ENCODE measurements at regions not wholly inside any gene's neighbourhood (a gene's known extent, or its start where the extent isn't known, plus 50 kb on each side); places are given as distances from the start of the nearest gene placed in this dataset.

GRCh38 chr4:125677665-125678307, 363.0 kb downstream of the FAT4 start:
- in situ Hi-C loops (cut with HindIII; ENCODE audit: low sequenced_read_pairs) = no loop called here

DNA sequence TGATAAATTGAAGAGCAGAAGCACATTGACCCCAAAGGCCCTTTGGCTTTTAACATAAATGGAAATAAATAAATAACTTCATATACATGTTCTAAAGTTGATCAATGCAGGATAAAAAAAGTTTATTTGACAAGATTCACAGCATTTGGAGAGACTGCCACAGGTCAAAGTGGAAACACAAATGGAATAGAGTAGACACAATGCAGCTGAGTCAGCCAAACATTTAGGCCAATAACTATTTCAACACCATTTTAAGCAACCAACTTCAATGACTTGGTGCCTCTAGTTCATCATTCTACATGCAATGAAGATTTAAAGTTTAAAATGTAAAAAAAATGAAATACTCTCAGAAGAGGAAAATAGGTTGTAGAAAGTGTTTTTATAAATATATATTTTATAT, 365.2 kb downstream of the FAT4 start:
- in situ Hi-C loops (cut with HindIII; ENCODE audit: low sequenced_read_pairs) = no loop called here

DNA sequence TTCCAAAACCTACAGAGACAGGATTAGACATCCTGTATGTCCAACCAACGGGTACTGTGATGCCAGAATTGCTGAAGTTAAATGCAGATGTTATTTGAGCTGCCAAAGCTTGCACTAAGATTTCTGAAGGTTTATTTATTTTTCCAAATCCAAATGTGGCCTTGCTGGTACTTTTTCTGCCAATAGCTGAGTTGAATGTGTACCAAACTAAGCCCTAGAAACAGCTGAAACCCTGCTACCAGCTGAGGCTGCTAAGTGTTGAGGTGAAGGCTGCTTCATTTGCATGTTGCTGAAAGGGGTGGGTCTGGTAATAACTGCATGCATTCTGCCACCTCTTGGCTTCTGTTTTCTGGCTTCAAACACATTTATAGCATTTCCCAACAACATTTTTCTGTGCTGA, 366.5 kb downstream of the FAT4 start:
- in situ Hi-C loops (cut with HindIII; ENCODE audit: low sequenced_read_pairs) = no loop called here

- in situ Hi-C loops (cut with HindIII; ENCODE audit: low sequenced_read_pairs) = no loop called here
Observed at GRCh38 chr4:125682730-125683129, 368.0 kb downstream of the FAT4 start.

GRCh38 chr4:125688841-125689240, 374.1 kb downstream of the FAT4 start:
- in situ Hi-C loops (cut with HindIII; ENCODE audit: low sequenced_read_pairs) = no loop called here

DNA sequence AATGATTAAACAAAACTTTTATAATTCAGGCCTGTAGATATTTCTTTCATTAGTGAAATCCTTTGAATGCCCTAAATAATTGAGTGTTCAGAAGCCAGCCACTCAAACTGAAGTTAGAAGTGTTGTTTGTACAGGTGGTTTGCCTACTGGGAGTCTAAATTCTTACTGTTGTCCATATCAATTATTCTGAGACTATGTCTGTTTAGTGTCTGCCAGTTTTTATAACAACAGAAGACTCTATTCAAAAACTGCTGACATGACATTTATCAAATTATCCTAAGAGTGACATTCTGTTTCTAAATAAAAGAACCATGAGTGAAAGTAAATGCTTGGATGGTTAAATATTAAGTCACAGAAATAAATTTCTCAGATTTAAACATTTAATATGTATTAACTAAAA, 375.1 kb downstream of the FAT4 start:
- in situ Hi-C loops (cut with HindIII; ENCODE audit: low sequenced_read_pairs) = no loop called here

- in situ Hi-C loops (cut with HindIII; ENCODE audit: low sequenced_read_pairs) = no loop called here
Observed at GRCh38 chr4:125693228-125693627, 378.5 kb downstream of the FAT4 start.

- in situ Hi-C loops (cut with HindIII; ENCODE audit: low sequenced_read_pairs) = loop anchor here (5.0 kb wide), 1 partner anchor 45 kb away; no protein-coding TSS in a partner anchor
Observed at GRCh38 chr4:125702406-125702805, 387.7 kb downstream of the FAT4 start.

- in situ Hi-C loops (cut with HindIII; ENCODE audit: low sequenced_read_pairs) = loop anchor here (5.0 kb wide), 1 partner anchor 46 kb away; no protein-coding TSS in a partner anchor
Observed at GRCh38 chr4:125703443-125703842, 388.7 kb downstream of the FAT4 start.

GRCh38 chr4:125704726-125705125, 390.0 kb downstream of the FAT4 start:
- in situ Hi-C loops (cut with HindIII; ENCODE audit: low sequenced_read_pairs) = loop anchor here (5.0 kb wide), 1 partner anchor 47 kb away; no protein-coding TSS in a partner anchor

DNA sequence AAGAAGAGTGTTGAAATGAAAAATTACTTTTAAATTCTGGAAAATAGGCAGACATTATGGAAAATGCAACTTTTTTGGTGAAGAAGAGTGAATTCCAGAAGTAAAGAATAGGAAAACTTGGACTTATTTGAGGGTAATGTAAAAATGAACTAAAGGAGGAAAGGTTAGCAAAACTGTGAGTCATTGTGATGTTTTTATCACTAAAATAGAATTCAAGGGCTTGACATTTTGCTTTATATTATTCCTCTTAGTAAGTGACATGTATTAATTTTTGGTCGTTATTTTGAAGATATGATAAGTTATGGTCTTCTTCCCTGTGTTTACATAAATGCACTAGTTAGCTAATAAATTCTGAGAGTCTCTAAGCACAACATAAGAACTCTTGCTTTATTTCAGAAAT, 390.9 kb downstream of the FAT4 start:
- in situ Hi-C loops (cut with HindIII; ENCODE audit: low sequenced_read_pairs) = no loop called here

DNA sequence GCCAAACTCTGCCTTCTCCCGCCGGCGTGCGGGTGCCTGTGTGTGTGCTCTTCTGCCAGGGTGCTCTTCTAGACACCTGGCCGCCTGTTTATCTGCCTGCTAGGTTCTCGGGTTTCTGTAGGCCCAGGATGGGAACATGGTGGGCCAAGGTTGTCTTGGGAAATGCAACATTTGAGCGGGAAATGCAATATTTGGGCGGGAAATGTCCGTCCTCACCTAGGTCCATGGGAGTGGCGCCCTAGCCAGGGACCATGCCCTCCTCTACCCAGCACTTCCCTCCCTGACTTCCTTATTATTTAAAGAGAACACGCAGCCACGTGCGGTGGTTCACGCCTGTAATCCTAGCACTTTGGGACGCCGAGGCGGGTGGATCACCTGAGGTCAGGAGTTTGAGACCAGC, 392.6 kb downstream of the FAT4 start:
- in situ Hi-C loops (cut with HindIII; ENCODE audit: low sequenced_read_pairs) = no loop called here

- in situ Hi-C loops (cut with HindIII; ENCODE audit: low sequenced_read_pairs) = no loop called here
Observed at GRCh38 chr4:125710766-125711165, 396.0 kb downstream of the FAT4 start.

DNA sequence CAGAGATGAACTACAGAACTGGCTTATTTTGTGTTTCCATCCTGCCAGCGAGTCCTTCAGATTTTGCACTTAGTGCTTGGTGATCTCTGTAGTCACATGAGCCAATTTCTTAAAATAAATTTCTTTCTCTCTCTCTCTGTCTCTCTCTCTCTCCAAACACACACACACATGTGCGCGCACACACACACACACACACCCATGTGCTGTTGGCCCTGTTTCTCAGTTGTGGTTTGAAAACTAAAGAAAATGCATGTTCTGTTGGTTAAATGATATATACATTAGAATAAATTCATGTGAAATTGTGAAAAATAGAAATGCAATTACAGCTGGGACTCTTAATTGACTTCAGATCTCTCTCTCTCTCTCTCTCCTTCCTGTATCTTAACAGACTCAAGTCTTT, 399.3 kb downstream of the FAT4 start:
- in situ Hi-C loops (cut with HindIII; ENCODE audit: low sequenced_read_pairs) = no loop called here

GRCh38 chr4:125714845-125715244, 400.1 kb downstream of the FAT4 start:
- in situ Hi-C loops (cut with HindIII; ENCODE audit: low sequenced_read_pairs) = no loop called here

DNA sequence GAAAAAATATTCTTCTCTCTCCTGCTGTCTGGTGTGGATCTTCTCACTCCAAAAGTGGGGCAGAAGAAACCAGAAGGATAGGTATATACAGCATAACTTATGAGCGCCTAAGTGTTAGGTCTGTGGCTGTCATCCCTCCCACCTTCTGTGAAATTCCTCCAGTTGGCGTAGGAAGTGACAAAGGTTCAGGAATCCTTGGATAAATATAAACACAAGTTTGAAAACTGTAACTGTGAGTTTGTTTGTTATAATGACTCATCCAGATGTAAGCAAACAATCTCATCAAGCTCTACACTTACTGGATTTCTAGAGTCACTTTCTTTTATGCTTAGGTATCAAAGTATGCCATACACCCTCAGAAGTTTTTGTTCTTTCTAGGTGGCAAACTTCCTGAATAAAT, 405.2 kb downstream of the FAT4 start:
- in situ Hi-C loops (cut with HindIII; ENCODE audit: low sequenced_read_pairs) = no loop called here

GRCh38 chr4:125722009-125722408, 407.3 kb downstream of the FAT4 start:
- in situ Hi-C loops (cut with HindIII; ENCODE audit: low sequenced_read_pairs) = no loop called here

DNA sequence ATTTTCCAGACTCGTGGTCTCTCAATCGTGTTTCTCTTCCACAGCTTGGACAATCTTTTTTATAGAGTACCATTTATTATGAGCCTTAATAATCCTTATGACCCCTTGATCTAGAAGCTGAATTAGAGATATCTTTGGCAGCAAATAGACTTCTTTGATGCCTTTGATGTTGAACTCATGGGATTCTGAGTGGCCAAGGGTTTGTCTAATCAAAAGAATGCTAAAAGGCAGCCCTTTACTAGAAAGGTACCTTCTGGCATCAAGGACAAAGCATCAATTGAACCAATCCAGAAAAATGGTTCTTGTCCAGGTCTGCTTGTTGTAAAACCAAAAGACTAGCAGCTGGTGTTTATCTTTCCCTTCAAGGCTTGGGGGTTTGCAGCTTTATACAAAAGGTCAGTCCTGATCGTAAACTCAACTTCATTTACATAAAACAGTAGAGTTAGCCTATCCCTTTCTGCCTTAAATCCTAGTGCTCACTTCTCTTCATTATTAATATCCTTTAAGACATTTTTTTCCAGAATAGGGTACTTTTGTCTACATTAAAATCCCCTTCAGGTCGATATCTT, 411.3 kb downstream of the FAT4 start:
- in situ Hi-C loops (cut with HindIII; ENCODE audit: low sequenced_read_pairs) = no loop called here

GRCh38 chr4:125727931-125728330, 413.2 kb downstream of the FAT4 start:
- in situ Hi-C loops (cut with HindIII; ENCODE audit: low sequenced_read_pairs) = no loop called here

DNA sequence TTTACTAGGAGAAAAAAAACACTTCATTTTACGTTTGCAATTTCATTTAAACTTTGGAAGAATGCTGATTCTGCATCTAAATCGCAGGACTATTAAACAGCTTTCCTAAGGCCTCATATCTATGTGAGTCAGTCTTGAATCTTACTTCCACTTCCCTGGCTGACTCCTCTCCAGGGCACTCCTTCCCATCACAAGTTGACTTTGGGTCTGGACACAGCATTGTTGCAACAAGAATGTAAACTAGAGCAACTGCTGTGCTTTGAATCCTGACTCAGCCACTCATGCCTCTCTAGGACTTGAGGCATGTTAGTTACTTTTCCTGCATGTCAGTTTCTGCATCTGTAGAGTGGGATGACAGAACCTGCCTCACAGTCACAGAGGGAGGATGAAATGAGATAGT, 413.8 kb downstream of the FAT4 start:
- in situ Hi-C loops (cut with HindIII; ENCODE audit: low sequenced_read_pairs) = no loop called here

DNA sequence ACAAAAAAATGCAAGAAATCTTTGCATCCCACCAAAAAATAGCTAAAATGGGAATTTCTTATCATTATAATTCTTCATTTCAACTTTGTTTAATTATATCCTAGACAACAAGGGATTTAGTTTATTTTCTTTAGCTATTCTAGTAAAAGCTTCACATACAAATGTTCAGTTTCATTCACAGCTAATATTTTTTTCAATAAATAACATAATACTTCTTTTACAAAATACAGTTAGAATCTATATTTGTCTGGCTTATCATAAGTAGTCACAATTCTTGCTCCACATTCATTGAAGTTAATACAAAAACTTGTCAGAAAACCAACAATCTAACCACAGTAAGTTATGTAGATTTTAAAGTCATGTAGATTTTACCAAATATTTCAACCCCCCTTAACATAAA, 414.4 kb downstream of the FAT4 start:
- in situ Hi-C loops (cut with HindIII; ENCODE audit: low sequenced_read_pairs) = no loop called here

- in situ Hi-C loops (cut with HindIII; ENCODE audit: low sequenced_read_pairs) = no loop called here
Observed at GRCh38 chr4:125732632-125733031, 417.9 kb downstream of the FAT4 start.

GRCh38 chr4:125734504-125734903, 419.7 kb downstream of the FAT4 start:
- in situ Hi-C loops (cut with HindIII; ENCODE audit: low sequenced_read_pairs) = no loop called here

All from endothelial cell of hepatic sinusoid (primary cell).